Endothelial cell of hepatic sinusoid (primary cell): ENCODE measurements at regions not wholly inside any gene's neighbourhood (a gene's known extent, or its start where the extent isn't known, plus 50 kb on each side); places are given as distances from the start of the nearest gene placed in this dataset.

Experiments used
- in situ Hi-C: cut with HindIII; loops from 2 replicates; pipeline ENCODE4 v1.10.0; 2017; ENCODE audit warnings: low sequenced_read_pairs

DNA sequence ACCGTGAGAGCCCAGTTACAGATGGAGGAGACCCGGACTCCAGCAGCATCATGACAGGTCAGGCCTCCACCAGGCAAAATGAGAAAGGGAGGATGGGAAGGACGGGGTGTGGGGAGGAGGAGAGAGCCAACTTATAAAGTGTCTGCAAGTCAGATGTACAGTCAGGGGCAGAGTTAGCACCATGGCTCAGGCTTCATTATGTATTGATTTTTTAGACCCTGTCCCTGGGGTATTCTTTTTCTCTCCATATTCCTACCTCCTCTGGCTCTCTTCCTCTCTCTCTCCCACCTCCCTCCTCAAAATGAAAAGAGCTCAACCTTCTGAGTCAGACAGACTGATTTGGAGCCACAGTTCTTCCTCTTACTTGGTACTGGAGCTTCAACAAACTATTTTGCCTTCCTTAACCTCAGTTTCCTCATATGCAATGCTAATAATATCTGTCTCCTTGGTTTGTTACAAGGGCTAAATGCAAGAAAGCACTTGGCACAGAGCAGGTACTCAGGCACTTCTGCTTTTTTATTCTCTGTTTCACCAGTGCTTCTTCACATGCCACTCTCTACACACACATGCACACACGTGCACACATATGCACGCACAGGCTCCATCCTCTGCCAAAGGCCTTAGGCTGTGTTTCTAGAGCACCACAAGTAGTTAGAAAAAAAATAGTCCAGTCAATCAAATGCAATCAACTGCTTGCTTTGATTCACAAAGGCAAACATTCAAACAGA, 92.3 kb upstream of the PKDCC start:
- in situ Hi-C loops: no loop called here

DNA sequence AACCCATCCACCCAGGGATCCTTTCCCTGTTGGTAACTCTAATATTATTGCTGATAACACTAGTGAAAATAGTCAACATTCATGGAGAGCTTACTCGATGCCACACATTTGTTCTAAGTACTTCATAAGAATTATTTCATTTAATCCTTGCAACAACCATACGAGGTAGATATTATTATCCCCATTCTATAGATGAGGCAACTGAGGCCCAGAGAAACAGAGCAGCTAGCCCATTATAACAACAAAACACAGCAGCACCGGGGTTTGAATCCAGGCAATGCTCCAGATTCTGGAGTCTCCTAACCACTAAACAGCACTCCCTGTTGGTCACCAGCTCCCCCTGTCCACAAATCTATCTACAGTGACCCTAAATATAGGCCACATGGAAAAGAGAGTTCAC, 90.4 kb upstream of the PKDCC start:
- in situ Hi-C loops: no loop called here

DNA sequence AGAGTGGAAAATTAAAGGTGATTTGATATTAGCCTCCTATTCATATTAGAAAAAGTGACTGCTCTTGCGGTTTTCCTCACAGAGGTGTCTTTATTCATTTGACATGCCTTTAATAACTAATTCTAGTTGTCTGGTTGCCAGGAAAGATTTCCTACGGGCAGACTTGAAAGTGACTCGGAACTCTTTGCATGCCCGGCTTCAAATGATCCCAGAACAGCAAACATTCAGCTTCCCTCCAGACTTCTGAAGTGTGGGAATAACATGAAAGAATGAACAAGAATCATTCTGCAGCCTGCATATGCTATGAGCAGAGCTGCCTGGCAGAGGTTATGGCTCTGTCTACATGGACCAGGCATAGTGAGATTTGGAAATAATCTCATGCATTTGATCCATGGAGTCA, 89.6 kb upstream of the PKDCC start:
- in situ Hi-C loops: no loop called here

DNA sequence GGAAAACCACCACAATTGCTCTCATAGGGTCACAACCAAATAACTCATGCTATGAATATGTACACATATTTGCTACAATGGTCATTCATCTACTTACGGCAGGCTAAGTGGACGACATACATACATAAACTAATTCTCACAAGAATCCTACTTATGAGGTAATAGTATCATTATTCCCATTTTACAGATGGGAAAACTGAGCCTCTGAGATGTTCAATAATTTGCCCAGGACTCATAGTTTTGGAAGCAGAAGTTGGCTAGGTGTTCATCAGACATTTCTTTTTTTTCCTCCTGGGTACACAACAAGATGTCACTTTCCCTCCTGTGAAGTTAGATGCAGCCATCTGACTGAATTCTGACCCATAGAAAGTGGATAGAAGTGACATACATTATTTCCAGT, 89.0 kb upstream of the PKDCC start:
- in situ Hi-C loops: no loop called here

DNA sequence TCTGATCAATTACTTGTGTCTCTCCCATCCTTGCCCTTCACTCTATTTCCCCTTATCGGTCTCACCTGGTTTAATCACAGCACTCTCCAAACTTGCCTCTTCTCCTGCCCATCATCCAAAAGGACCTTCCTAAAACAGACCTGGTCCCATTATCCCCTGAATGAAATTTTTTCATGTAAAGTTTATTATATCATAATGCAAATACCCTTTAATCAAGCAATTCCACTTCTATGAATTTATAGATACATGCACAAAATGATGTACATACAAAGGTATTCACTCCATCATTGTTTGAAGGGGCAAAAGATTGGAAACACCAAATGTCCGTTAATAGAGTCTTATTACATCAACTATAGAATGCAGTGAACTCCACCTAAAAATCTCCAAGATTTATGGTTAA, 88.1 kb upstream of the PKDCC start:
- in situ Hi-C loops: no loop called here

DNA sequence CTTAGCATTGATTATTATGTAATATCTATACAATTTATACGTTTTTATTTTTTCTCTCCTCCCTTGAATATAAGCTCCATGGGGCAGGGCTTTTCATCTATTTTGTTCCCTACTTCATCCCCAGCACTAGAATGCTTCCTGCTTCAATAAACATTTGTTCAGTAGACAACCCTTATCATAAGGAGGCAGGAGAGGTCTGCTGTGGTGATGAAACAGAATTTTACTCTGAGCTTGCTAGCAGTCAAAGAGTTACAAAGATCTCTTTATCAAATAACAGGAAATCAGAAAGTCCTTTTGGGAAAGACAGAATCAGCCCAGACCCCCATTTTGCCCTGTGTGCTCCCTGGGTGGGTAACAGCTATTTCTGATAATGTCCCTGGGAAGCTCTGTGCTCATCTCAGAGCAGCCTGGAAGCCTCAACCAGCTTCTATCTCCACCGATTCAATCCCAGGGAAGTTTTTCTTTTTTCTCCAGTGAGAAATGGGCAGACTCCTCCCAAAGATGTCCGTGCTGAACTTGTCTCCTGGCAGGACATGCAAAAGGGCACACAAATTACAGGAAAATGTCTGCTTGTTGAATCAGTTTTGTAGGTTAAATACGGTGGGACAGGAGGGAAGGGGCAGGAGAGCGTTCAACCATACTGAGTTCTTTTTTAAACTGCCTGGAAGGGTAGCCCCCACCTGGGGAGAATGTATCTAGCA, 84.7 kb upstream of the PKDCC start:
- in situ Hi-C loops: no loop called here

DNA sequence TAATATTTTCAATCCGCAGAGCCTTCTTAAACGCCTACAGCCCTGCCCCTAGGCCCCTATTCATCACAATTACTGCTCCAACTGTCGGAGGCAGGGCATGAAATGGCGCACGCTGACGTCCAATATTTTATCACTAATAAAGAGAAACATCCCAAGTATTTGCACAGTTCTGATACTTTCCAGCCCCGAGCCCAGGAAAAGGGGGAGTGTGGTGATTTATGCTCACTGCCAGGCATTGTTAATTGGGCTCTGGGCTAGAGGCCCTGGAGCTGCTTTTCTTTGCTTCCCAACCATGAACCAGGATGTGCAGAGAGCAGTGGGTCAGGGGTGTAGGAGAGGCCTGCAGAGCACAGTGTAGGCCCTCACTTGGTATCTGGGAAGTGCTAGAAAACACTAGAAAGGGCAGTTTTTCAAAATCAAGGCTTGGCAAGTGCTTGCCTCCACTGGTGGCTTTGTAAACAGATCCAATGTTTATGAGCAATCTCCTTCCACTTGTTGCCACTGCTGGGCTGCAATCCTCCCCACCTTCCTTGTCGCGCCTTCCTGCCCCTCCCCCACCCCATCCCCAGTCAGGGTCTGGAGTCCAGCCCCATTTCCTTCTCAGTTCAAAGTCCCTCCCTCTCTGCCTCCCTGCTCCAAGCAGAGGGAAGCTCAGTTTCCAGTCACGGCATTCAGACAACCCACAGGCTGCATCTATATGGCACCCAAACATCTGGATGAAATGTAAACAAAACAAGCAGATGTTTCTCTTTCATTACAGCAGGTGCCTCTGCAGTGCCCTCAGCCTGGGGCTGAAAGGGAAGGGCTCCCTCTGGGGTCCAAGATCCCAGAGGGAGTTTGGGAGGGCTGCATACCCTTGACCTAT, 83.9 kb upstream of the PKDCC start:
- in situ Hi-C loops: no loop called here

DNA sequence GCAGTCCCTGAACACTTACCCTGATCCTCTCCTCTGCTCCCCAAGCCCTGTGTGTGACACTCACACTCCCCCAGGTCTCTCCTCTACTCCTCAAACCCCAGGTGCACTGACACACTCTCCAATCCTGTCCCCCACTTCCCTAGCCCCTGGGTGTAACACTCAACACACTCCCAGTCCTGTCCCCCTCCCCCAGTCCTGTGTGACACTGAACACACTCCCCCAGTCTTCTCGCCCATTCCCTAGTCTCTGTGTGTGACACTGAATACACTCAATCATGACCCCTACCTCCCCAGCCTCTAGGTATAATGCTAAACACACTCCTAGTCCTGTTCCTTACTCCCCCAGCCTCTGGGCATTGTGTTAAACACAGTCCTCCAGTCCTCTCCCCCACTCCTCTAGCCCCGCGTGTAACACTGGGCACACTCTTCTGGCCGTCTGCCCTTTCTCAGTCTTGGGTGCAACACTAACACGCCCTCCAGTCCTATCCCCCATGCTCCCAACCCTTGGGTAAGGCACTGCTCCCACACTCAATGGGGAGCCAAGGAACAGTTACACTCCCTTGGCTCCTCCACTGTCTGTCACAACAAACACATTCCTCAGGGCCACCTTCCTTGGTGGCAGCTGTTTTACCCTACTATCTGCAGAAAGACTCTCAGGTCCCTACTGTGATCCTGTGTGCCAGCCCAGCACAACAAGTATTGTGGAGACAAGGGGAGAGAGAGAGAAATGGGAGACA, 82.5 kb upstream of the PKDCC start:
- in situ Hi-C loops: no loop called here

DNA sequence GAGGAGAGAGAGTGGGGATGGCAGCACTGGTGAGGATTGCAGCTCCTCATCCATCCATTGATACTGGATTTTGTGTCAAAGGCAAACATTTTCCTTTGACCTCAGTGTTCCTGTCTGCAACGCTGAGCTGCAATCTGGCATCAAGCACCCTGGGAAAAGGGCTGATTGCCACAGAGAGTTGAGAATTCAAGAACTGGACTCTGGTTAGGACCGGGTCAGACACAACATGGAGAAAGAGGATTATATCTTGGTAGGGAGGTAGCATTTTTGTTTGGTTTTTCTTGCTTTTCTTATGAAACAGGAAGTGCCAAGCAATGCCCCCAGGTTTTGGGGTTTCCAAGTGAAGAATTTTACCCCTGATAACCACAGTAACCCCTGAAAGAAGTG, 81.9 kb upstream of the PKDCC start:
- in situ Hi-C loops: no loop called here

DNA sequence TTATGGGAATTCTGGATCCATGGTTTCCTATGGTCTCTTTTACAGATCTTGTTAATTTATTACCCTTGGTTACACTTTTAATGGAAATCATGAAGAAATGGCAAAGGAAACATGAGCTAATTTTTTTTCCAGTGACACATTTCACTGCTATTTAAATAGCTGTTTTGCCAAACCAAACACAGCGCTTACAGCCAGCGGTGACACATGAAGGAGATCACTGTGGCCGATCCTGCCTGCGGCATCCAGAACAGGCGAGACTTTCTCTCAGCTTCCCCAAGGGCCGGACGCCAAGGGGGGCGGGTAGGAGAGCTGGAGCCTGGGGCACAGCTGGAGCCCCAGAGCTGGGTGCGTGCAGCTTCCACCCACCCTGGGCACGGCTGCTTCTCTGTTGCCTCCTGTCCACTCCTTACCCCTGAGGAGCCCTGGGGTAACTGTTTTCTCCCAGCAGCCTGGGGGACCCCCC, 81.4 kb upstream of the PKDCC start:
- in situ Hi-C loops: no loop called here

DNA sequence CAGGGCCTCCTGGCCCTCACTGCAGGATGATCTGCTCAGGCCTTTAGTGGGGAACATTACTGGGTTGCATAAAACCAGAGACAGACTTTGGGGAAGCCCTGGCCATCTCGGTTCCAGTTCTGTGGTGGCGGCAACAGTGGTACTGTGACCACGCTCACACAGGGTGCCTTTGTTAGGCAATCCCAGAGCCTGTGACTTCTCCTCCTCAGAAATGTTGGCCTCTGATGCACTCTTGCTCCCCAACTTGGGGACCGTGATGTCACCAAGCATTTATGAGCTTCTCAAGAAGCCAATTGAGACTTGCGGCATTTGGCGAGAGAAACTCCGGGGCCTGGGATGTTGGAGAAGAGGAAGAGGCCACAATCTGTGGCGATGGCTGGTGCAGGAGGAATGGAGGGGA, 80.9 kb upstream of the PKDCC start:
- in situ Hi-C loops: no loop called here

DNA sequence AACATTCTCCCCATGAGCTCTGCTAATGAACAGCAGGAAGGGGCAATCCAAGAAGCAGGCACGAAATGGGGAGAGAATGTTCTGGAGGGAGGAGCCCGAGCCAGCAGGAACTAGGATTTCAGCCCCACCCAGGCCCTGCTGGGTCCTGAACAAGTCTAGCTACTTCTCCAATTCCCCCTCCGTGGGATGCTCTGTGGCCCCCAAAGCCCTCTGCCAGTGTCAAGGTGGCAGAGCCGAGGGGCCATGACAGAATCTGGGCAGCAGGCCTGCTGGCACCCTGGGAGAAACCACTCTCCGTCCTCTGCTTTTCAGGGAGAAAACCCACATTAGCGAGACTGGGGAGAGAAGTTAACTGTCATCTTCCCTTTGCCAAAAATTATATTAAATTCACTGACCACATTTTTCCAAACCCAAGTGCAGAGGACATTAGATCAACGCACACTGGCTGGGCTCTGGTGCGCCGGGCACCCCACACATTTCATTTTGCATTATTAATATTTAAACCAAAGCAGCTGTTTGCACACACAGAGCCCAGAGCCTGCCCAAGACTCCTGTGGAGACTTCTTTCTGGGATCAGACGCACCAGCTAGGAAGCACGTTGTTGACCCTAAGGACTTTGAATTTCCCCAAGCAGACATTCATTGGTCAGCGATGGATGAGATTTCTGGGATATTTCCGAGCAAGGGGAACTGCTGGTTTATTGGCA, 80.2 kb upstream of the PKDCC start:
- in situ Hi-C loops: no loop called here

DNA sequence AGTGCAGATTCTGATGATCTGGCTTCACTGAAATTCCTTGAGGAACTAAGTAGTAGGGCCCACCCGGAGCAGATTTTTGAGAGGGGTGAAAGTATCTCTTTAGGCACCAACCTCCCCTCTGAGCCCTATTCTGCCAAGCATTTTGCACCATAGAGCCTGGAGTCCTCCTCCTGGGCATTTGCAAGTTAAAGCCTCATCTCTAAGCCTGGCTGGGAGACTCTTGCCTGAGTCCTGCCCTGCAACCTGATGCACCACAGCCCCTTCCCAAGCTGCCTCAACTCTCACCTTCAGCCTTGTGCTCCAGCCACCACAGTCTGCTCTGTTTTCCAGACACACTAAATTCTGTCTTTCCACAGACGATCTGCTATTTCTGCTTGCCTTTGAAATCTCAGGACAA, 79.6 kb upstream of the PKDCC start:
- in situ Hi-C loops: no loop called here

DNA sequence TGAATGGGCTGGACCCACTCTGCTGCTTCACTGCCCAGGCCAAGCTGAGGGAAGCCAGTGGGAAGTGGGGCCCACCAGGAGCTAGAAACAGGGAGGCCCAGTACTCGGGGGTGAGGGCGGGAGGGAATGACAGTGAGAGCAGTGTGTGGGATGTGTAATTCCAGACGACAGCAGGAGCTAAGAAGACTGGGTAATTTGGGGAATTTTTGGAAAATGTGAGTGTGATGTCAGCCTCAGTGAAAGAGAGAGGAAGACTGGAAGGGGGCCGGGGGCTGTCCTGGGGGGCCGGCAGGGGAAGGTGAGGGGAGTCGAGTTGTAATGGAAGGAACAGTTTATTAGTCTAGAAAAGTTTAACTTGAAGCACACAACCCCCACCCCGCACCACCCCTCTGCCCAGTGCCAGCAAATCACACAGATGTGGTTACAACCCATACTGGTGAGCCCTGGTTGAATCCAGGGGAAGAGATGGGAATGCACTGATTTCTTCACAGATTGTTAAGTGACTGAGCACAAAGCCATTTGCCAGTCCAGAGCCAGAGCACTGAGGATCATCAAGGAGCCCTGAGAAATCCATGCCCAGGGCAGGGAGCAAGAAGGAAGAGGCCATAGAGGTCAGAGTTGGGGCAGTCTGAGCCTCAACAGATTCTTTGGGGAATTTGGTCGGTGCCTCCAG, 76.7 kb upstream of the PKDCC start:
- in situ Hi-C loops: no loop called here

DNA sequence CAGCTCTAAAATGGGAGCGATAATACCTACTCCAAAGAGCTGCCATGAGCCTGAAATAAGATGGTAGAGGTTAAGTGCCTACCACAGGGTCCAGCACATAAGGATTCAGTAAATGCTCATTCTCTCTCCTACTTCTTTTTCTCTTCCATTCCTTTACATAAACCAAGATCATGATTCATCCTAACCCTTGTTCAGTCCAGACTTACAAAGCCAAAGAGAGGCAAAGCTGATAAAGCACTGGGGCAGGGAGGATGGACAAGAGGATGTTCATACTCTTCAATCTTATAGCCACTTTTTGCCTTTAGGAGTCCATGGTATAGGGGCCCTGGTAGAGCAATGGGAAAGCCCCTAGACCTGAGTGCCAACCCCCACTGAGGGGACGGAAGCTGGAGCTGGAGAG, 75.6 kb upstream of the PKDCC start:
- in situ Hi-C loops: no loop called here

DNA sequence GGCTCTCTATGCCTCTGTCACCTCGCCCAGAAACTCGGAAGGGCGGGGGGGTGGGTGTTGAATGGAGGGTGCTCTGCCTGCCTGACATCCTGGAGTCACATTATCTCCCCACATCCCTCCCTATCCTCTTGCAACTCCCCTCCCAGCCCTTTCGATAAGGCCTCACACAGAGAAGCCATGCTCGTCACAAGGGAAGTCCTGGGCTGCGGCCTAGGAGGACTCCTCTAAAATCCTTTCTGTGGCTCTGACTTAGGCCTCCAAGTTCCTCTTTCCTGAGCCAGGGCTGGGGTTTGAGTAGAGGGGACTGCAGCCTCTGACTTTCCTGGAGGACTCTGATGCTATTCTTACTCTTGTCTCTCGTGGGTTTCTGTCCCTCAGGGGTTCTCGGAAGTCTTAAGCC, 75.0 kb upstream of the PKDCC start:
- in situ Hi-C loops: no loop called here

DNA sequence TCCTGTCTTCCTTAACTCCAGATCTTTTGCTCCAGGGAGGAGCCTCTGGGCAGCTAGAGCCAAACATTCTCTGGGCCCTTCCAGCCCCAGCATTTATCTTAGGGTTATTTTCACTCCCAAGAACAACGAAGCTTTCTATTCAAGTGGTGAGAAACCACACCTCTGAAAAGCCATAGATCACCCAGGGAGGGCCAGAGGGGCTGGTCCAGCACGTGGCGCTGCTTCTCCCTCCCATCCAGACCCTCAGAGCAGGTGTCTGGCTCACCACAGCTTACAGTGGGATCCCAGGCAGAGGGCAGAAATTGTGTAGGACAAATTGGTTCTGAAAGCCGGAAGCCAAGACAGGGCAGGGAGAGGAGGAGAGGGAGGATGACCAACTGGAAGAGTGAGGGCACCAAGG, 74.0 kb upstream of the PKDCC start:
- in situ Hi-C loops: no loop called here

DNA sequence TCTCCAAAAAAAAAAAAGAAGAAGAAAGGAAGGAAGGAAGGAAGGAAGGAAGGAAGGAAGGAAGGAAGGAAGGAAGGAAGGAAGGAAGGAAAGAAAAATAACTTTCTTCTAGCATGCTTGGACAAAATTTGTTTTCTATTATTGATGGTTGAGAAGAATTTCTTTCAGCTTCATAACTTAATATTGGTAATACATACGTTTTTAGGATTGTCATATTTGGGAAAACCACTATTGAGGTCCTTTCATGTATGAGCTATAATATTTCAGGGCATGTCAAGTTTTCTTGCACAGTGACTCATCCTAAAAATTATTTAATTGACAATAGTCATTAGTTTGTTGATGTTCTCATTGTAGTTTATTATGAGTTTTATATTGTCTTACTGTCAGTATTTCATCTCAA, 66.4 kb upstream of the PKDCC start:
- in situ Hi-C loops: no loop called here

DNA sequence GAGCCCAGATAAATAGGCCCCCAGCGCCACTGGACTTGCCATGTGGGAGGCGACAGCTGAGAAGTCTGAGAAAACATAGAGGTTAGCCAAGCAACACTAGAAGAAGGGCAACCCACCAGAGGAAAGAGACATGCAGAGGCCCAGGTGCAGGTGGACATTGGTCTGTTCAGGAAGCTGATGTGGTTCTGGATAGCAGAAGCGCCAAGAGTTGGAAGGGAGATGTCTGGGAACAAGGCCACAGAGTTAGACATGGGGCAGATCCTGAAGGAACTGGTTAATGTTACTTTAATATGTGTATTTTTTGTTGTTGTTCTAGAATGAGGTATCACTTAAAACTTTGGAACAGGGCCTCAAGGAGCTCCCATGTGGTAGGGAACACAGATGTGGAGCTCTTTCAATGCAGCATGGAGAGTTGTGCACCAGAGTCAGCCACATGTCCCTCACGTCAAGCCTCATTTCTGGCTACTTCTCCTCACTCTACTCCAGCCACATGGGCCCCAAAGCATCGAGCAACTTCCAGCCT, 62.2 kb upstream of the PKDCC start:
- in situ Hi-C loops: loop anchor here (5.0 kb wide), 2 partner anchors 37 to 43 kb away; no protein-coding TSS in a partner anchor
